ENCODE measurements at regions not wholly inside any gene's neighbourhood (a gene's known extent, or its start where the extent isn't known, plus 50 kb on each side); places are given as distances from the start of the nearest gene placed in this dataset.

DNA sequence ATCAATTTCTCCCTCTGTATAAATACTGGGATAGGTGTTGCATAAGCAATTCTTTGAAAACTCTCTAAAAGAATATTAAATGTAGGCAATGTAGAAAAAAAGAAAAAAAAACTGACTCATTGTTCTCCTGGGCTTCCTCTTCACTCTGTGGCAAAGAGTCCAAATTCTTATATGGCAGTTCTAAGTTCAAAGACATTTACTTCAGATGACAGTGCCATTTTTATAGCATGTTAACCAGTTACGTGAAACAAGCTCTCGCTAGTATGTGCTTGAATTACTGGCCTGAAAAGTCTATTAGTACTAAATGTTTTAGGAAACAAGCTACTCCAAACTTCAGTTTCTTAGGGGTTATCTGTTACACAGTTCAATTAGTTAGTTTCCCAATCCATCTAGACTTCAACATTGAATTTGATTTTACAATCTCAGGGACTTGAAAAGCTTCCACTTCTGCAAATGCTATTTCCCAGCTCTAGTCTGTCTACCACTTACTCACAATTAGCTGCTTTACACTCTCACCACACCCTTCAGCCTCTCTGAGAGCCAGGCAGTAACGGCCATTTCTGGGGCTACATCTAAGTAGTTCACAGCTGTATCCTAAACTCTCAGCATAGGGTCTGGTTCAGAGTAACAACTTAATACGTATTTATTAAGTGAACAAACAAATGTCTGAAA, 100.4 kb downstream of the OGFRL1 start:
- TF ChIP-seq TCF12 (IDR thresholded peaks at IDR 0.05; ENCODE audit: low read depth) (no peak), USF1 (IDR thresholded peaks at IDR 0.05) (no peak), TEAD4 (IDR thresholded peaks at IDR 0.05) (no peak), FOXM1 (IDR thresholded peaks at IDR 0.05; ENCODE audit: borderline replicate concordance, low read depth) (no peak), MAX (IDR thresholded peaks at IDR 0.05) (no peak), TAF1 (IDR thresholded peaks at IDR 0.05; ENCODE audit: low read depth) (no peak), NFIC (IDR thresholded peaks at IDR 0.05) (no peak), RAD21 (IDR thresholded peaks at IDR 0.05; ENCODE audit: low read depth) (no peak), REST (IDR thresholded peaks at IDR 0.05; ENCODE audit: low read depth) (no peak), EP300 (IDR thresholded peaks at IDR 0.05; ENCODE audit: borderline replicate concordance) (no peak), YY1 (IDR thresholded peaks at IDR 0.05; ENCODE audit: low read depth) (no peak), ZBTB7A (IDR thresholded peaks at IDR 0.05; ENCODE audit: low read depth) (no peak), CREB1 (IDR thresholded peaks at IDR 0.05; ENCODE audit: low read depth) (no peak), CEBPB (IDR thresholded peaks at IDR 0.05) (no peak), EGR1 (IDR thresholded peaks at IDR 0.05) (no peak)

GRCh38 chr6:71391126-71391525, 102.5 kb downstream of the OGFRL1 start:
- TF ChIP-seq YY1 (IDR thresholded peaks at IDR 0.05; ENCODE audit: low read depth), result no peak
- no peak for TF ChIP-seq TCF12 (IDR thresholded peaks at IDR 0.05; ENCODE audit: low read depth)
- TF ChIP-seq CREB1 (IDR thresholded peaks at IDR 0.05; ENCODE audit: low read depth), result no peak
- no peak for TF ChIP-seq CEBPB (IDR thresholded peaks at IDR 0.05)
- TF ChIP-seq EGR1 (IDR thresholded peaks at IDR 0.05), result no peak
- TF ChIP-seq TAF1 (IDR thresholded peaks at IDR 0.05; ENCODE audit: low read depth), result no peak
- no peak for TF ChIP-seq ZBTB7A (IDR thresholded peaks at IDR 0.05; ENCODE audit: low read depth)
- no peak for TF ChIP-seq USF1 (IDR thresholded peaks at IDR 0.05)
- TF ChIP-seq FOXM1 (IDR thresholded peaks at IDR 0.05; ENCODE audit: borderline replicate concordance, low read depth), result no peak
- TF ChIP-seq REST (IDR thresholded peaks at IDR 0.05; ENCODE audit: low read depth), result no peak
- TF ChIP-seq RAD21 (IDR thresholded peaks at IDR 0.05; ENCODE audit: low read depth), result no peak
- no peak for TF ChIP-seq NFIC (IDR thresholded peaks at IDR 0.05)
- no peak for TF ChIP-seq EP300 (IDR thresholded peaks at IDR 0.05; ENCODE audit: borderline replicate concordance)
- TF ChIP-seq TEAD4 (IDR thresholded peaks at IDR 0.05), result no peak
- no peak for TF ChIP-seq MAX (IDR thresholded peaks at IDR 0.05)

DNA sequence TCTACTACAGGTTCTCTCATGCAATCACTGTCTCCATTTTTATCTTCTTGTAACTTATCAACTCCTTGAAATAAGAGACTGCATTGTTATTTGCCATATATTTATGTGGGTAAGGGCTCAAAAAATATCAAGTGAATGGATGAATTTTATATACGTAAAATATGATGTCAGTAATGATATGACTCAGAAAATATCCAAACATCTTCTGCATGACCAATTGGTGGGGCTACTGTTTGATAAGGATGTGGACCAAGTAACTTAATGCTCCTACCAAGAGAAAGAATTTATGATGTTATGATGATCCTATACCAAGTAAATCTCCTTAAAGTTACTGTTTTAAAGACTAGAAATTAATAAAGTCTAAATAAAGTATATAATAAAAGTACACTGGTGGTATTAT, 103.7 kb downstream of the OGFRL1 start:
- no peak for TF ChIP-seq FOXM1 (IDR thresholded peaks at IDR 0.05; ENCODE audit: borderline replicate concordance, low read depth)
- no peak for TF ChIP-seq NFIC (IDR thresholded peaks at IDR 0.05)
- no peak for TF ChIP-seq ZBTB7A (IDR thresholded peaks at IDR 0.05; ENCODE audit: low read depth)
- no peak for TF ChIP-seq EP300 (IDR thresholded peaks at IDR 0.05; ENCODE audit: borderline replicate concordance)
- no peak for TF ChIP-seq MAX (IDR thresholded peaks at IDR 0.05)
- TF ChIP-seq EGR1 (IDR thresholded peaks at IDR 0.05), result no peak
- TF ChIP-seq USF1 (IDR thresholded peaks at IDR 0.05), result no peak
- TF ChIP-seq TAF1 (IDR thresholded peaks at IDR 0.05; ENCODE audit: low read depth), result no peak
- no peak for TF ChIP-seq CREB1 (IDR thresholded peaks at IDR 0.05; ENCODE audit: low read depth)
- no peak for TF ChIP-seq REST (IDR thresholded peaks at IDR 0.05; ENCODE audit: low read depth)
- no peak for TF ChIP-seq TEAD4 (IDR thresholded peaks at IDR 0.05)
- TF ChIP-seq CEBPB (IDR thresholded peaks at IDR 0.05), result no peak

Measured in Ishikawa (cell line).